ENCODE measurements at regions not wholly inside any gene's neighbourhood (a gene's known extent, or its start where the extent isn't known, plus 50 kb on each side); places are given as distances from the start of the nearest gene placed in this dataset.

- no peaks in the 10 kb centered on the region for H3K36me3 ChIP-seq (ENCODE audit: control insufficient read depth, insufficient read depth, low read length)
- no peaks in the 10 kb centered on the region for H3K27me3 ChIP-seq (ENCODE audit: control insufficient read depth, insufficient read depth, low read length)
- Mint-ChIP-seq H3K9me3 (no peaks in the 10 kb centered on the region), H3K4me3 (no peak overlapping the region), H3K27me3 (ENCODE audit: low read depth in 2 of 2) (no peaks in the 10 kb centered on the region), H3K4me1 (peaks cover 0 to 5% of the 10 kb centered on the region in 2 donors), H3K27ac (no peak overlapping the region), H3K36me3 (no peaks in the 10 kb centered on the region)
- 3% methylated on average over 5 of the region's 5 CpGs for WGBS (ENCODE audit: insufficient coverage)
- no peaks in the 10 kb centered on the region for H3K9me3 ChIP-seq (ENCODE audit: control insufficient read depth, insufficient read depth, low read length)
- H3K4me3 ChIP-seq (ENCODE audit: low read length) = no peak overlapping the region
- DNase-seq (no peak), ATAC-seq (no peak)
- no peaks in the 10 kb centered on the region for H3K4me1 ChIP-seq (ENCODE audit: control insufficient read depth, insufficient read depth, low read length)
- intact Hi-C loops (cut with micrococcal nuclease) = no loop called here
- H3K27ac ChIP-seq (ENCODE audit: low read length) = no peak overlapping the region
- TF ChIP-seq CTCF (IDR thresholded peaks at IDR 0.05) = no peak
Measured at GRCh38 chr5:33299621-33300208, 141.1 kb upstream of the TARS1 start.

DNA sequence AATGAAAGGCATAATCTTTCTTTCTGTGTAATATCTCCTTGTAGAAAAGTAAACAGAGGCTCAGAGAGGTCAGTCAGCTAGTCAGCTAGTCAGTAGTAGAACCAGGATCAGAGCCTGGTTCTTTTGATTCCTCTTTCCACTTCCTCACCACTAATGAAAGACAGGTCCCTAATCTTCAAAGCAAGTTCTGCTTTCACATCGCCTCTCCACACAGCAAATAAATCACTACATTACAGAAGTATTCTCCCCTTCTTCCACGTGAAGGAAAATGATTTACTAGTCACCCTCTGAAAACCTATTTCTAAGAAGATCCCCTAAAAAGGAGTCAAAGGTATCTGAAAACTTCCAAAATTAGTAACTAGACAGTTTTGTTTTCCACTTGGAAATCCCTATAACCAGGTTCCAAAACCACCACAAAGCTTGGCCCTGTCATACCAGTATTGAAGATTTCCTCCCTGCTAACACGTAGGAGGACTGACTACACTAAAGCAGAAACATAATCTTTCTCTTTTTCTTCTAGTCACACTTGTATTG is 140.5 kb upstream of the TARS1 start:
- H3K4me3 Mint-ChIP-seq = no peak overlapping the region
- H3K9me3 Mint-ChIP-seq = no peaks in the 10 kb centered on the region
- DNase-seq (no peak), ATAC-seq (no peak)
- H3K36me3 Mint-ChIP-seq = no peaks in the 10 kb centered on the region
- Histone ChIP-seq H3K9me3 (ENCODE audit: control insufficient read depth, insufficient read depth, low read length) (no peaks in the 10 kb centered on the region), H3K27me3 (ENCODE audit: control insufficient read depth, insufficient read depth, low read length) (no peaks in the 10 kb centered on the region), H3K36me3 (ENCODE audit: control insufficient read depth, insufficient read depth, low read length) (no peaks in the 10 kb centered on the region), H3K4me3 (ENCODE audit: low read length) (no peak overlapping the region), H3K4me1 (ENCODE audit: control insufficient read depth, insufficient read depth, low read length) (no peaks in the 10 kb centered on the region), H3K27ac (ENCODE audit: low read length) (no peak overlapping the region)
- no peak for TF ChIP-seq CTCF (IDR thresholded peaks at IDR 0.05)
- intact Hi-C loops (cut with micrococcal nuclease) = no loop called here
- WGBS (ENCODE audit: insufficient coverage) = 4% methylated on average over 3 of the region's 3 CpGs
- no peaks in the 10 kb centered on the region for H3K27me3 Mint-ChIP-seq (ENCODE audit: low read depth in 2 of 2)
- H3K4me1 Mint-ChIP-seq = peaks cover 0 to 5% of the 10 kb centered on the region in 2 donors
- no peak overlapping the region for H3K27ac Mint-ChIP-seq

- ATAC-seq = no peak
- peaks cover 0 to 5% of the 10 kb centered on the region in 2 donors for H3K4me1 Mint-ChIP-seq
Measured at GRCh38 chr5:33303579-33304095, 137.1 kb upstream of the TARS1 start.

More at GRCh38 chr5:33303579-33304095, 137.1 kb upstream of the TARS1 start:
- Mint-ChIP-seq H3K27me3 (ENCODE audit: low read depth in 2 of 2) (peaks cover 0 to 2% of the 10 kb centered on the region in 2 donors), H3K9me3 (peaks cover 0 to 2% of the 10 kb centered on the region in 2 donors), H3K4me3 (no peak overlapping the region), H3K36me3 (no peaks in the 10 kb centered on the region), H3K27ac (no peak overlapping the region)
- Histone ChIP-seq H3K27me3 (ENCODE audit: control insufficient read depth, insufficient read depth, low read length) (no peaks in the 10 kb centered on the region), H3K4me3 (ENCODE audit: low read length) (no peak overlapping the region), H3K27ac (ENCODE audit: low read length) (no peak overlapping the region), H3K4me1 (ENCODE audit: control insufficient read depth, insufficient read depth, low read length) (no peaks in the 10 kb centered on the region), H3K36me3 (ENCODE audit: control insufficient read depth, insufficient read depth, low read length) (no peaks in the 10 kb centered on the region), H3K9me3 (ENCODE audit: control insufficient read depth, insufficient read depth, low read length) (no peaks in the 10 kb centered on the region)
- WGBS (ENCODE audit: insufficient coverage) = no CpG with 5 or more reads among the region's 1 CpG
- intact Hi-C loops (cut with micrococcal nuclease) = no loop called here
- no peak for TF ChIP-seq CTCF (IDR thresholded peaks at IDR 0.05)
- no peak for DNase-seq

All from natural killer cell (primary cell).